Loucy (cell line): ENCODE measurements at regions not wholly inside any gene's neighbourhood (a gene's known extent, or its start where the extent isn't known, plus 50 kb on each side); places are given as distances from the start of the nearest gene placed in this dataset.

Source experiments
- EZH2phosphoT487 ChIP-seq: fragments of 200-600 bp; IDR thresholded peaks from 2 replicates; pipeline ENCODE4 v1.6.1; 2018; ENCODE audit warnings: antibody characterized with exemption, mild to moderate bottlenecking, moderate library complexity, borderline replicate concordance
- TF ChIP-seq, protein P1 (sequence below): fragments of 200-600 bp; sonication (generic); conservative IDR thresholded peaks from 2 replicates; pipeline ENCODE4 v1.5.1; 2014; ENCODE audit warnings: mild to moderate bottlenecking, antibody characterized with exemption, low read length

DNA sequence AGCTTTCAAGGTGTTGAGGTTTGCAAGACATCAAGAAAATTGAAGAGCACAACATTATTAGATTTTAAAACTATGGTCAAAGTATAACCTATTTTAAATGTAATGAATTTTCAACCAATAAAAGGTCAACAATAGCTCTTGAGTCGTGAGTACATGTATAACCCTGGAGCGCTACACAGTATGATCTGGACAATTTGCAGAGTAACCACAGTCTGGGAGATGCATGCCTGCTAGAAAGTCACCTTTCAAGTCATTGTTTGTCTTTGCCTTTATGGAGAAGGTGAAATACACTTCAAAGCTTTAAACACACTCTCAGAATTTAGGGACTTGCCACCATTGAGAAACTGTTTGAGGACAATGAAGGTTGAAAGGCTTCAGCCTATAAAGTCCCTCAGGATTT, 112.6 kb upstream of the ALCAM start:
- TF ChIP-seq, protein P1, sequence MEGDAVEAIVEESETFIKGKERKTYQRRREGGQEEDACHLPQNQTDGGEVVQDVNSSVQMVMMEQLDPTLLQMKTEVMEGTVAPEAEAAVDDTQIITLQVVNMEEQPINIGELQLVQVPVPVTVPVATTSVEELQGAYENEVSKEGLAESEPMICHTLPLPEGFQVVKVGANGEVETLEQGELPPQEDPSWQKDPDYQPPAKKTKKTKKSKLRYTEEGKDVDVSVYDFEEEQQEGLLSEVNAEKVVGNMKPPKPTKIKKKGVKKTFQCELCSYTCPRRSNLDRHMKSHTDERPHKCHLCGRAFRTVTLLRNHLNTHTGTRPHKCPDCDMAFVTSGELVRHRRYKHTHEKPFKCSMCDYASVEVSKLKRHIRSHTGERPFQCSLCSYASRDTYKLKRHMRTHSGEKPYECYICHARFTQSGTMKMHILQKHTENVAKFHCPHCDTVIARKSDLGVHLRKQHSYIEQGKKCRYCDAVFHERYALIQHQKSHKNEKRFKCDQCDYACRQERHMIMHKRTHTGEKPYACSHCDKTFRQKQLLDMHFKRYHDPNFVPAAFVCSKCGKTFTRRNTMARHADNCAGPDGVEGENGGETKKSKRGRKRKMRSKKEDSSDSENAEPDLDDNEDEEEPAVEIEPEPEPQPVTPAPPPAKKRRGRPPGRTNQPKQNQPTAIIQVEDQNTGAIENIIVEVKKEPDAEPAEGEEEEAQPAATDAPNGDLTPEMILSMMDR = no peak
- no peak for TF ChIP-seq EZH2phosphoT487
